ENCODE measurements at regions not wholly inside any gene's neighbourhood (a gene's known extent, or its start where the extent isn't known, plus 50 kb on each side); places are given as distances from the start of the nearest gene placed in this dataset.

GRCh38 chr3:72219752-72220151, 434.8 kb upstream of the PROK2 start:
- no peak for DNase-seq

- DNase-seq: no peak
These were observed 432.6 kb upstream of the PROK2 start for GRCh38 chr3:72217570-72217969.

GRCh38 chr3:72214066-72214951, 429.4 kb upstream of the PROK2 start:
- DNase-seq: no peak

- DNase-seq: no peak
These were observed 428.5 kb upstream of the PROK2 start for GRCh38 chr3:72213296-72214065.

- no peak for DNase-seq
These were observed 427.4 kb upstream of the PROK2 start for GRCh38 chr3:72212396-72212795.

GRCh38 chr3:72210261-72210660, 425.3 kb upstream of the PROK2 start:
- no peak for DNase-seq

- DNase-seq: no peak
These were observed 420.4 kb upstream of the PROK2 start for GRCh38 chr3:72205297-72205826.

- no peak for DNase-seq
These were observed 419.5 kb upstream of the PROK2 start for GRCh38 chr3:72204452-72204851.

GRCh38 chr3:72203613-72204349, 418.8 kb upstream of the PROK2 start:
- no peak for DNase-seq

GRCh38 chr3:72203105-72203504, 418.2 kb upstream of the PROK2 start:
- DNase-seq: no peak

- no peak for DNase-seq
These were observed 415.4 kb upstream of the PROK2 start for GRCh38 chr3:72200332-72200731.

GRCh38 chr3:72199530-72199929, 414.6 kb upstream of the PROK2 start:
- DNase-seq: no peak

GRCh38 chr3:72196377-72196929, 411.5 kb upstream of the PROK2 start:
- DNase-seq: no peak

- no peak for DNase-seq
These were observed 410.9 kb upstream of the PROK2 start for GRCh38 chr3:72195895-72196294.

GRCh38 chr3:72194458-72194857, 409.5 kb upstream of the PROK2 start:
- no peak for DNase-seq

GRCh38 chr3:72193771-72194430, 409.0 kb upstream of the PROK2 start:
- DNase-seq: no peak

GRCh38 chr3:72192572-72192971, 407.6 kb upstream of the PROK2 start:
- DNase-seq: no peak

- DNase-seq: no peak
These were observed 406.4 kb upstream of the PROK2 start for GRCh38 chr3:72191209-72191960.

- no peak for DNase-seq
These were observed 405.1 kb upstream of the PROK2 start for GRCh38 chr3:72190050-72190449.

GRCh38 chr3:72189339-72189738, 404.4 kb upstream of the PROK2 start:
- DNase-seq: no peak

GRCh38 chr3:72188536-72188935, 403.6 kb upstream of the PROK2 start:
- DNase-seq: no peak

GRCh38 chr3:72187131-72187530, 402.2 kb upstream of the PROK2 start:
- no peak for DNase-seq
